Endodermal cell (in vitro differentiated cells): ENCODE measurements at regions not wholly inside any gene's neighbourhood (a gene's known extent, or its start where the extent isn't known, plus 50 kb on each side); places are given as distances from the start of the nearest gene placed in this dataset.

ENCODE experiments used
- DNase-seq: peaks from one replicate; pipeline ENCODE4 v3.0.0-alpha.2; 2017
- H3K27ac ChIP-seq: 2 replicates; pipeline ENCODE4 v1.5.1; 2013; ENCODE audit warnings: mild to moderate bottlenecking, low read depth, low read length, moderate library complexity
- H3K27me3 ChIP-seq: 2 replicates; pipeline ENCODE4 v1.6.1; 2013; ENCODE audit warnings: mild to moderate bottlenecking, low read length, moderate library complexity; ENCODE audit not compliant: insufficient read depth, control insufficient read depth, poor library complexity, severe bottlenecking
- H3K36me3 ChIP-seq: 2 replicates; pipeline ENCODE4 v1.7.0; 2013; ENCODE audit warnings: mild to moderate bottlenecking, low read length, moderate library complexity; ENCODE audit not compliant: control insufficient read depth, insufficient read depth
- H3K4me1 ChIP-seq: one replicate; pipeline ENCODE4 v1.7.0; 2013; ENCODE audit warnings: low read length; ENCODE audit not compliant: control insufficient read depth, insufficient read depth
- H3K4me3 ChIP-seq: 2 replicates; pipeline ENCODE4 v1.5.1; 2013; ENCODE audit warnings: mild to moderate bottlenecking, low read length, moderate library complexity
- H3K9ac ChIP-seq: 2 replicates; pipeline ENCODE4 v1.6.1; 2013; ENCODE audit warnings: mild to moderate bottlenecking, low read length, moderate library complexity; ENCODE audit not compliant: poor library complexity, severe bottlenecking; ENCODE audit errors: extremely low read depth
- H3K9me3 ChIP-seq: 2 replicates; pipeline ENCODE4 v1.6.1; 2013; ENCODE audit warnings: mild to moderate bottlenecking, low read length, moderate library complexity; ENCODE audit not compliant: control insufficient read depth
- H3K27ac Mint-ChIP-seq: 2 replicates; pipeline ENCODE4 v1.8.0; 2020; ENCODE audit warnings: mixed read lengths
- H3K27me3 Mint-ChIP-seq: 2 replicates; pipeline ENCODE4 v1.8.0; 2021; ENCODE audit warnings: mild to moderate bottlenecking, mixed read lengths; ENCODE audit not compliant: insufficient read depth
- H3K36me3 Mint-ChIP-seq: 2 replicates; pipeline ENCODE4 v1.8.0; 2020; ENCODE audit warnings: low read depth, mixed read lengths
- H3K4me1 Mint-ChIP-seq: 2 replicates; pipeline ENCODE4 v1.8.0; 2020; ENCODE audit warnings: mixed read lengths
- H3K4me3 Mint-ChIP-seq: 2 replicates; pipeline ENCODE4 v1.8.0; 2020; ENCODE audit warnings: mild to moderate bottlenecking, moderate library complexity, mixed read lengths
- H3K9me3 Mint-ChIP-seq: 2 replicates; pipeline ENCODE4 v1.8.0; 2020; ENCODE audit warnings: mild to moderate bottlenecking, mixed read lengths
- WGBS, 2 experiments: methylation state at CpG; one replicate each; pipeline versions ENCODE4 v1.1.5 to v1.1.7; 2013; ENCODE audit warnings: missing lambda C conversion rate in 2 of 2, mixed read lengths in 1 of 2; ENCODE audit not compliant: insufficient coverage in 1 of 2, insufficient read length in 1 of 2; 5-methylcytosine and 5-hydroxymethylcytosine counted together
- TF ChIP-seq, protein P1 (sequence below): fragments of 200-600 bp; sonication (generic); conservative IDR thresholded peaks from 2 replicates; pipeline ENCODE4 v1.5.0; 2021; ENCODE audit warnings: antibody characterized with exemption, mild to moderate bottlenecking

GRCh38 chr13:30526612-30527495 is 61.1 kb upstream of the HMGB1 start:
- Mint-ChIP-seq H3K4me3 (no peak overlapping the region), H3K36me3 (no peaks in the 10 kb centered on the region), H3K4me1 (no peaks in the 10 kb centered on the region), H3K27me3 (no peaks in the 10 kb centered on the region), H3K27ac (no peak overlapping the region), H3K9me3 (no peaks in the 10 kb centered on the region)
- Histone ChIP-seq H3K27ac (no peak overlapping the region), H3K27me3 (no peaks in the 10 kb centered on the region), H3K9me3 (no peaks in the 10 kb centered on the region), H3K4me3 (no peak overlapping the region), H3K9ac (no peak overlapping the region), H3K36me3 (no peaks in the 10 kb centered on the region), H3K4me1 (no peaks in the 10 kb centered on the region)
- 90 to 97% methylated on average over 11 to 21 of the region's 21 CpGs for WGBS, 2 experiments
- no peak for DNase-seq
- TF ChIP-seq, protein P1, sequence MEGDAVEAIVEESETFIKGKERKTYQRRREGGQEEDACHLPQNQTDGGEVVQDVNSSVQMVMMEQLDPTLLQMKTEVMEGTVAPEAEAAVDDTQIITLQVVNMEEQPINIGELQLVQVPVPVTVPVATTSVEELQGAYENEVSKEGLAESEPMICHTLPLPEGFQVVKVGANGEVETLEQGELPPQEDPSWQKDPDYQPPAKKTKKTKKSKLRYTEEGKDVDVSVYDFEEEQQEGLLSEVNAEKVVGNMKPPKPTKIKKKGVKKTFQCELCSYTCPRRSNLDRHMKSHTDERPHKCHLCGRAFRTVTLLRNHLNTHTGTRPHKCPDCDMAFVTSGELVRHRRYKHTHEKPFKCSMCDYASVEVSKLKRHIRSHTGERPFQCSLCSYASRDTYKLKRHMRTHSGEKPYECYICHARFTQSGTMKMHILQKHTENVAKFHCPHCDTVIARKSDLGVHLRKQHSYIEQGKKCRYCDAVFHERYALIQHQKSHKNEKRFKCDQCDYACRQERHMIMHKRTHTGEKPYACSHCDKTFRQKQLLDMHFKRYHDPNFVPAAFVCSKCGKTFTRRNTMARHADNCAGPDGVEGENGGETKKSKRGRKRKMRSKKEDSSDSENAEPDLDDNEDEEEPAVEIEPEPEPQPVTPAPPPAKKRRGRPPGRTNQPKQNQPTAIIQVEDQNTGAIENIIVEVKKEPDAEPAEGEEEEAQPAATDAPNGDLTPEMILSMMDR, result no peak

DNA sequence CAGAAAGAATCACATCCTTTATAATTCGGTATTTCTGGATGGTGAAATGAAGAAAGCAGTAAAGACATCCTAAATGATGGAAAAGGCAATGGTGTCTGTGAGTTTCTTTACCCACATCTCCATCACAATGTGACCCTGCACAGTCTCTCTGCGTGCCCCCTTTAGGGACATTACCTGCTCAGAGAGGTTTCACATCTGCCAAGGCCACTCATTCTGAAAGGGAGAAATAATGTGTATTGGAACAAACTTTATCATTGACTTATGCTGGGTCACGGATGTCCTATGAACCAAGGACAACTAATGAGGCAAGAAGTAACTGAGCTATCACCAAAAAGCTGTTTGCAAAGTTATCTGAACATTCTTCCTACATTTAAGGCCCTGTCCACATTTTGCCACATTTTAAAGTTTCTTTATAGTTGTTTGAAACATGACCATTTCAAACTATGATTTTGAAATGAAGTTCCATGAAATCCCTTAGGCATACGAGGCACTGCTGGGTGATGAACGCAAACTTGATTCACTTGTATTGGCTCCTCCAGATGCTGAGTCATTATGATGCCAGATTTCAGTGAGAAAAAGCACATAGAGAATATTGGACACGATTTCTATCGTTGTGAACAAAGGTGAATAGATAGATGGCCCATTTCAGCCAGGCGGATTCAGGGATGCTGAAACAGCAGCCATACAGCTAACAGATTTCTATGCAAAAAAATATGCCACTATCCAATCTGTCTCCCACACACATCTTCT is 63.5 kb upstream of the HMGB1 start:
- no peaks in the 10 kb centered on the region for H3K27me3 Mint-ChIP-seq
- H3K36me3 Mint-ChIP-seq, result no peaks in the 10 kb centered on the region
- Histone ChIP-seq H3K9ac (no peak overlapping the region), H3K4me3 (no peak overlapping the region), H3K27ac (no peak overlapping the region), H3K9me3 (no peaks in the 10 kb centered on the region), H3K4me1 (no peaks in the 10 kb centered on the region), H3K36me3 (no peaks in the 10 kb centered on the region), H3K27me3 (no peaks in the 10 kb centered on the region)
- WGBS, 2 experiments, result 95% methylated on average over 6 to 8 of the region's 8 CpGs
- TF ChIP-seq, protein P1, result no peak
- no peaks in the 10 kb centered on the region for H3K9me3 Mint-ChIP-seq
- no peaks in the 10 kb centered on the region for H3K4me1 Mint-ChIP-seq
- H3K27ac Mint-ChIP-seq, result no peak overlapping the region
- no peak overlapping the region for H3K4me3 Mint-ChIP-seq
- DNase-seq, result no peak

DNA sequence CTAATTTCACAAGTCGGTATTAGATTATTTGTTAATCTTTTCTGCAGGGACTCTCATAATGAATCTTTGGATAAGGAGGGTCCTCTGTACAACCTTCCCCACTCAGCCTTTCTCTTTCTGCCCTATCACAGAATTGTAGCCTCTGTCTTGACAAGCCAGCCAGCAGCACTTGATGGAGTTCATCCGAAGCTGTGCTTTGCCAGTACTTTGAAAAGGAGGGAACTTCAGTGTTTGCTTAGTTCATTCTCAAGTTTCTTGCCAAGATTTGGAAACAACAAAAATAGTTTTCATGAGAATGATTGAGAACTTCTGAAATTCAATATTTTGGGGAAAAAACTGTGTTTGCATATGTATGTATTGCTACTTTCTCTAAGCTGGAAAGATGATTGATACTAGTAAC is 69.3 kb upstream of the HMGB1 start:
- no peak for DNase-seq
- H3K27me3 Mint-ChIP-seq, result no peaks in the 10 kb centered on the region

More for the DNA sequence above, 69.3 kb upstream of the HMGB1 start:
- Histone ChIP-seq H3K36me3 (no peaks in the 10 kb centered on the region), H3K4me1 (no peaks in the 10 kb centered on the region), H3K27ac (no peak overlapping the region), H3K9ac (no peak overlapping the region), H3K9me3 (no peaks in the 10 kb centered on the region), H3K4me3 (no peak overlapping the region), H3K27me3 (no peaks in the 10 kb centered on the region)
- TF ChIP-seq, protein P1, result no peak
- Mint-ChIP-seq H3K27ac (no peak overlapping the region), H3K36me3 (no peaks in the 10 kb centered on the region), H3K9me3 (no peaks in the 10 kb centered on the region), H3K4me3 (no peak overlapping the region), H3K4me1 (no peaks in the 10 kb centered on the region)
- 86 to 100% methylated on average over 2 of the region's 2 CpGs for WGBS, 2 experiments
